HEK293 (cell line): ENCODE measurements at regions not wholly inside any gene's neighbourhood (a gene's known extent, or its start where the extent isn't known, plus 50 kb on each side); places are given as distances from the start of the nearest gene placed in this dataset.

Experiments used
- CTCF ChIA-PET: fragments of 350-600 bp; formaldehyde crosslinking; extraction: SDS; loops from one replicate; lab custom pipeline; 2021; ENCODE audit warnings: antibody characterized with exemption; lab: Yijun Ruan, JAX
- POLR2A ChIA-PET: fragments of 300-600 bp; formaldehyde crosslinking; extraction: SDS; loops from one replicate; lab custom pipeline; 2020; ENCODE audit warnings: antibody characterized with exemption, inconsistent platforms; lab: Yijun Ruan, JAX
- H3K27ac ChIP-seq: fragments of 200-500 bp; sonication (Bioruptor generic); 2 replicates; pipeline ENCODE4 v1.5.1; 2014; ENCODE audit warnings: low read depth, low read length, control low read depth, inconsistent platforms; ENCODE audit errors: extremely low read depth
- H3K36me3 ChIP-seq, 2 experiments: fragments of 200-500 bp in 1 of 2; sonication (Bioruptor generic) in 1 of 2; 1 replicate in 1 of 2; 2 replicates in 1 of 2; pipeline ENCODE4 v1.5.1; 2014 to 2017; ENCODE audit warnings: inconsistent platforms in 2 of 2, low read length in 2 of 2; ENCODE audit not compliant: control insufficient read depth in 2 of 2, insufficient read depth in 1 of 2
- H3K4me1 ChIP-seq: fragments of 200-500 bp; sonication (Bioruptor generic); 2 replicates; pipeline ENCODE4 v1.5.1; 2014; ENCODE audit warnings: mild to moderate bottlenecking, low read length, inconsistent platforms; ENCODE audit not compliant: control insufficient read depth, insufficient read depth
- H3K4me3 ChIP-seq: 2 replicates; pipeline ENCODE4 v1.5.1; 2011; ENCODE audit warnings: low read depth, mild to moderate bottlenecking, control low read depth, low read length, moderate library complexity
- H3K9me3 ChIP-seq: fragments of 200-500 bp; sonication (Bioruptor generic); 2 replicates; pipeline ENCODE4 v1.5.1; 2014; ENCODE audit warnings: low read depth, low read length, inconsistent platforms; ENCODE audit not compliant: control insufficient read depth, insufficient read depth
- TCF7L2 ChIP-seq: IDR thresholded peaks from 2 replicates; pipeline ENCODE4 v1.6.1; 2011; ENCODE audit warnings: low read depth, mild to moderate bottlenecking, inconsistent platforms, low read length, moderate library complexity, borderline replicate concordance
- ZBTB11 ChIP-seq: fragments of 450-650 bp; formaldehyde crosslinking; conservative IDR thresholded peaks from 2 replicates; pipeline ENCODE4 v1.5.1; 2016; ENCODE audit warnings: low read depth, missing biosample characterization, missing genetic modification characterization
- ZBTB48 ChIP-seq: fragments of 450-650 bp; formaldehyde crosslinking; IDR thresholded peaks from 2 replicates; pipeline ENCODE4 v1.5.1; 2016; ENCODE audit warnings: missing biosample characterization, missing genetic modification characterization
- ZNF18 ChIP-seq: fragments of 450-650 bp; formaldehyde crosslinking; IDR thresholded peaks from 2 replicates; pipeline ENCODE4 v1.5.1; 2016; ENCODE audit warnings: missing biosample characterization, missing genetic modification characterization
- ZNF2 ChIP-seq: fragments of 450-650 bp; formaldehyde crosslinking; IDR thresholded peaks from 2 replicates; pipeline ENCODE4 v1.5.1; 2016; ENCODE audit warnings: missing biosample characterization, missing genetic modification characterization
- ZNF202 ChIP-seq: fragments of 450-650 bp; formaldehyde crosslinking; IDR thresholded peaks from 2 replicates; pipeline ENCODE4 v1.5.1; 2016; ENCODE audit warnings: missing biosample characterization, missing genetic modification characterization, borderline replicate concordance
- ZNF266 ChIP-seq: fragments of 450-650 bp; formaldehyde crosslinking; IDR thresholded peaks from 2 replicates; pipeline ENCODE4 v1.5.1; 2016; ENCODE audit warnings: missing biosample characterization, missing genetic modification characterization, low read depth
- ZNF404 ChIP-seq: fragments of 450-650 bp; formaldehyde crosslinking; IDR thresholded peaks from 2 replicates; pipeline ENCODE4 v1.5.1; 2017; ENCODE audit warnings: missing biosample characterization, missing genetic modification characterization
- ZNF571 ChIP-seq: fragments of 450-650 bp; formaldehyde crosslinking; IDR thresholded peaks from 2 replicates; pipeline ENCODE4 v1.5.0; 2017; ENCODE audit warnings: missing biosample characterization, missing genetic modification characterization
- ZNF623 ChIP-seq: fragments of 450-650 bp; formaldehyde crosslinking; IDR thresholded peaks from 2 replicates; pipeline ENCODE4 v1.5.1; 2016; ENCODE audit warnings: missing biosample characterization, missing genetic modification characterization
- TF ChIP-seq, protein P1 (sequence below): fragments of 450-650 bp; formaldehyde crosslinking; IDR thresholded peaks from 2 replicates; pipeline ENCODE4 v1.5.1; 2016; ENCODE audit warnings: missing biosample characterization, missing genetic modification characterization

GRCh38 chr3:54053211-54053610 lies 69.1 kb upstream of the CACNA2D3 start (continued):
- no peak for TF ChIP-seq TCF7L2
- TF ChIP-seq, protein P1, sequence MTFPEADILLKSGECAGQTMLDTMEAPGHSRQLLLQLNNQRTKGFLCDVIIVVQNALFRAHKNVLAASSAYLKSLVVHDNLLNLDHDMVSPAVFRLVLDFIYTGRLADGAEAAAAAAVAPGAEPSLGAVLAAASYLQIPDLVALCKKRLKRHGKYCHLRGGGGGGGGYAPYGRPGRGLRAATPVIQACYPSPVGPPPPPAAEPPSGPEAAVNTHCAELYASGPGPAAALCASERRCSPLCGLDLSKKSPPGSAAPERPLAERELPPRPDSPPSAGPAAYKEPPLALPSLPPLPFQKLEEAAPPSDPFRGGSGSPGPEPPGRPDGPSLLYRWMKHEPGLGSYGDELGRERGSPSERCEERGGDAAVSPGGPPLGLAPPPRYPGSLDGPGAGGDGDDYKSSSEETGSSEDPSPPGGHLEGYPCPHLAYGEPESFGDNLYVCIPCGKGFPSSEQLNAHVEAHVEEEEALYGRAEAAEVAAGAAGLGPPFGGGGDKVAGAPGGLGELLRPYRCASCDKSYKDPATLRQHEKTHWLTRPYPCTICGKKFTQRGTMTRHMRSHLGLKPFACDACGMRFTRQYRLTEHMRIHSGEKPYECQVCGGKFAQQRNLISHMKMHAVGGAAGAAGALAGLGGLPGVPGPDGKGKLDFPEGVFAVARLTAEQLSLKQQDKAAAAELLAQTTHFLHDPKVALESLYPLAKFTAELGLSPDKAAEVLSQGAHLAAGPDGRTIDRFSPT (tag by site-specific recombination): no peak
- TF ChIP-seq, all 188 proteins: peak for 0

GRCh38 chr3:54047568-54047967 lies 74.8 kb upstream of the CACNA2D3 start:
- TF ChIP-seq ZBTB11 (tag by site-specific recombination) (no peak), ZNF266 (tag by site-specific recombination) (no peak), ZBTB48 (tag by site-specific recombination) (no peak), ZNF623 (tag by site-specific recombination) (no peak), ZNF18 (no peak), ZNF202 (tag by site-specific recombination) (no peak), ZNF2 (tag by site-specific recombination) (no peak)
- ChIA-PET POLR2A (no interaction called here), CTCF (interaction anchor here (0.5 kb wide), 1 partner anchor 807 kb away, joined by 3 read pairs; no protein-coding TSS in a partner anchor)
- Histone ChIP-seq H3K4me1 (no peaks in the 10 kb centered on the region; the same call in 1 of the 2 replicates), H3K4me3 (no peak overlapping the region), H3K9me3 (no peaks in the 10 kb centered on the region), H3K27ac (no peak overlapping the region), H3K36me3 (peaks cover 0 to 1% of the 10 kb centered on the region in 2 experiments; a peak in 1 of 3 replicates)

GRCh38 chr3:54046641-54047214 lies 75.6 kb upstream of the CACNA2D3 start:
- Histone ChIP-seq H3K4me3 (no peak overlapping the region), H3K9me3 (no peaks in the 10 kb centered on the region), H3K4me1 (no peaks in the 10 kb centered on the region; the same call in 1 of the 2 replicates), H3K36me3 (peaks cover 0 to 5% of the 10 kb centered on the region in 2 experiments; a peak in 1 of 3 replicates), H3K27ac (no peak overlapping the region)
- ChIA-PET POLR2A (no interaction called here), CTCF (interaction anchor here (0.5 kb wide), 1 partner anchor 808 kb away, joined by 3 read pairs; no protein-coding TSS in a partner anchor)
- TF ChIP-seq ZNF571 (tag by site-specific recombination) (no peak), ZNF404 (tag by site-specific recombination) (no peak)
